ENCODE measurements at regions not wholly inside any gene's neighbourhood (a gene's known extent, or its start where the extent isn't known, plus 50 kb on each side); places are given as distances from the start of the nearest gene placed in this dataset.

GRCh38 chr16:59743504-59743903 is 1009.4 kb upstream of the GOT2 start:
- no peak for DNase-seq (ENCODE audit: extremely low spot score)
- no peak overlapping the region for H3K27ac ChIP-seq (replicated peaks in 1 of 4)
- TF ChIP-seq EP300 (IDR thresholded peaks at IDR 0.05) (no peak), POLR2AphosphoS5 (IDR thresholded peaks at IDR 0.05) (no peak), POLR2A (IDR thresholded peaks at IDR 0.05; ENCODE audit: low read depth) (no peak), CTCF (IDR thresholded peaks at IDR 0.05) (no peak)
- no peaks in the 10 kb centered on the region for H3K4me1 ChIP-seq
- intact Hi-C loops (cut with DNase I) = no loop called here
- 83% methylated on average over 5 of the region's 5 CpGs for WGBS
- H3K4me3 ChIP-seq = no peak overlapping the region
- H3K36me3 ChIP-seq = no peaks in the 10 kb centered on the region
- no peaks in the 10 kb centered on the region for H3K9me3 ChIP-seq
- no peaks in the 10 kb centered on the region for H3K27me3 ChIP-seq

GRCh38 chr16:59740858-59741257 is 1006.7 kb upstream of the GOT2 start:
- H3K27me3 ChIP-seq = no peaks in the 10 kb centered on the region
- intact Hi-C loops (cut with DNase I) = no loop called here
- TF ChIP-seq POLR2A (IDR thresholded peaks at IDR 0.05; ENCODE audit: low read depth) = no peak
- no peak for TF ChIP-seq POLR2AphosphoS5 (IDR thresholded peaks at IDR 0.05)
- TF ChIP-seq EP300 (IDR thresholded peaks at IDR 0.05) = no peak
- no peak for TF ChIP-seq CTCF (IDR thresholded peaks at IDR 0.05)
- DNase-seq (ENCODE audit: extremely low spot score) = no peak
- no peaks in the 10 kb centered on the region for H3K36me3 ChIP-seq
- no peaks in the 10 kb centered on the region for H3K9me3 ChIP-seq
- no peaks in the 10 kb centered on the region for H3K4me1 ChIP-seq
- H3K27ac ChIP-seq (replicated peaks in 1 of 4) = no peak overlapping the region
- no peak overlapping the region for H3K4me3 ChIP-seq

GRCh38 chr16:59737274-59737673 is 1003.2 kb upstream of the GOT2 start:
- intact Hi-C loops (cut with DNase I) = no loop called here
- no peak overlapping the region for H3K4me3 ChIP-seq
- no peaks in the 10 kb centered on the region for H3K36me3 ChIP-seq
- H3K9me3 ChIP-seq = no peaks in the 10 kb centered on the region
- H3K27me3 ChIP-seq = no peaks in the 10 kb centered on the region
- DNase-seq (ENCODE audit: extremely low spot score) = no peak
- H3K27ac ChIP-seq (replicated peaks in 1 of 4) = no peak overlapping the region
- TF ChIP-seq POLR2A (IDR thresholded peaks at IDR 0.05; ENCODE audit: low read depth) (no peak), EP300 (IDR thresholded peaks at IDR 0.05) (no peak), POLR2AphosphoS5 (IDR thresholded peaks at IDR 0.05) (no peak), CTCF (IDR thresholded peaks at IDR 0.05) (no peak)
- no peaks in the 10 kb centered on the region for H3K4me1 ChIP-seq
- 41% methylated on average over 1 of the region's 1 CpG for WGBS

- TF ChIP-seq POLR2AphosphoS5 (IDR thresholded peaks at IDR 0.05) = no peak
- TF ChIP-seq POLR2A (IDR thresholded peaks at IDR 0.05; ENCODE audit: low read depth) = no peak
- TF ChIP-seq EP300 (IDR thresholded peaks at IDR 0.05) = no peak
- TF ChIP-seq CTCF (IDR thresholded peaks at IDR 0.05) = no peak
- no peaks in the 10 kb centered on the region for H3K4me1 ChIP-seq
- intact Hi-C loops (cut with DNase I) = no loop called here
Observed at GRCh38 chr16:59733321-59733720, 999.2 kb upstream of the GOT2 start.

GRCh38 chr16:59729613-59730012 is 995.5 kb upstream of the GOT2 start:
- no peak for TF ChIP-seq CTCF (IDR thresholded peaks at IDR 0.05)
- TF ChIP-seq EP300 (IDR thresholded peaks at IDR 0.05) = no peak
- TF ChIP-seq POLR2AphosphoS5 (IDR thresholded peaks at IDR 0.05) = no peak
- TF ChIP-seq POLR2A (IDR thresholded peaks at IDR 0.05; ENCODE audit: low read depth) = no peak
- WGBS = no CpG with 5 or more reads among the region's 3 CpGs
- H3K4me1 ChIP-seq = no peaks in the 10 kb centered on the region
- H3K27ac ChIP-seq (replicated peaks in 1 of 4) = no peak overlapping the region
- H3K27me3 ChIP-seq = no peaks in the 10 kb centered on the region
- H3K9me3 ChIP-seq = no peaks in the 10 kb centered on the region
- H3K36me3 ChIP-seq = no peaks in the 10 kb centered on the region
- H3K4me3 ChIP-seq = no peak overlapping the region
- no peak for DNase-seq (ENCODE audit: extremely low spot score)
- intact Hi-C loops (cut with DNase I) = no loop called here

More at GRCh38 chr16:59733321-59733720, 999.2 kb upstream of the GOT2 start:
- no peak overlapping the region for H3K27ac ChIP-seq (replicated peaks in 1 of 4)
- no peaks in the 10 kb centered on the region for H3K9me3 ChIP-seq
- DNase-seq (ENCODE audit: extremely low spot score) = no peak
- no peaks in the 10 kb centered on the region for H3K27me3 ChIP-seq
- no peaks in the 10 kb centered on the region for H3K36me3 ChIP-seq
- no peak overlapping the region for H3K4me3 ChIP-seq
